Psoas muscle (tissue), 7 donors: ENCODE measurements at regions not wholly inside any gene's neighbourhood (a gene's known extent, or its start where the extent isn't known, plus 50 kb on each side); places are given as distances from the start of the nearest gene placed in this dataset.

ENCODE experiments used
- ATAC-seq, 4 donors: fragments of 200-7000 bp; cut with Tn5 transposase; one replicate each; pipeline ENCODE4 v1.9.1; 2020; ENCODE audit warnings: moderate library complexity in 3 of 4, mild to moderate bottlenecking in 2 of 4
- DNase-seq, 2 donors: peaks; one replicate each; pipeline ENCODE4 v3.0.0-alpha.2; 2020
- H3K27ac ChIP-seq: fragments of 200-600 bp; one replicate; pipeline ENCODE4 v1.8.0; 2022
- H3K27me3 ChIP-seq, 3 donors: fragments of 200-600 bp in 1 of 3; one replicate each; pipeline versions ENCODE4 v1.6.1 to v1.8.0; 2013 to 2022; ENCODE audit warnings: low read length in 2 of 3, mild to moderate bottlenecking in 2 of 3, moderate library complexity in 1 of 3; ENCODE audit not compliant: insufficient read depth in 3 of 3
- H3K36me3 ChIP-seq, 2 donors: fragments of 200-600 bp in 1 of 2; one replicate each; pipeline versions ENCODE4 v1.6.1 to v1.8.0; 2013 to 2022; ENCODE audit warnings: low read depth in 1 of 2, mild to moderate bottlenecking in 1 of 2, moderate library complexity in 1 of 2; ENCODE audit not compliant: insufficient read depth in 1 of 2
- H3K4me1 ChIP-seq: fragments of 200-600 bp; one replicate; pipeline ENCODE4 v1.8.0; 2022
- H3K4me3 ChIP-seq: fragments of 200-600 bp; one replicate; pipeline ENCODE4 v1.8.0; 2022; ENCODE audit warnings: mild to moderate bottlenecking
- H3K9me3 ChIP-seq: fragments of 200-600 bp; one replicate; pipeline ENCODE4 v1.8.0; 2022
- CTCF ChIP-seq: fragments of 200-600 bp; IDR thresholded peaks from one replicate; pipeline ENCODE4 v1.8.0; 2022; ENCODE audit warnings: antibody characterized with exemption
- WGBS, 3 donors: extraction: QIAGEN DNeasy Blood & Tissue Kit; methylation state at CpG; one replicate each; pipeline versions ENCODE4 v1.1.6 to v1.1.7; 2013; 5-methylcytosine and 5-hydroxymethylcytosine counted together
- intact Hi-C, 2 donors: fragments of 100-400 bp; cut with DNase I; formaldehyde crosslinking; loops; one replicate each; pipeline versions ENCODE4 v1.11.0 to v1.14.2; 2022
- donor health status: healthy with polysubstance abuse.
- donor health status: DM: no; HTN: no; CAD: no; lungs with moderate emphysema.
- donor health status: Bipolar disorder and iron deficiency.
- donor health status: healthy.
- donor health status: DM: yes; HTN: yes; CAD: no.
- donor health status: DM: no; HTN: no; CAD: no.
- donor health status: DM: yes; HTN: yes; CAD: no.

- intact Hi-C loops = no loop called here
- H3K4me3 ChIP-seq = no peak overlapping the region
- no peaks in the 10 kb centered on the region for H3K9me3 ChIP-seq
- ATAC-seq = no peak
- H3K27ac ChIP-seq = no peak overlapping the region
- H3K36me3 ChIP-seq = no peaks in the 10 kb centered on the region
- H3K27me3 ChIP-seq = no peaks in the 10 kb centered on the region
- 35 to 40% (median 39%) methylated on average over 3 of the region's 3 CpGs for WGBS, 3 donors
- TF ChIP-seq CTCF = no peak
- no peaks in the 10 kb centered on the region for H3K4me1 ChIP-seq
- DNase-seq = no peak
Measured at GRCh38 chr14:83757916-83758315, 1772.0 kb upstream of the FLRT2 start.

- no peak for TF ChIP-seq CTCF
- DNase-seq (no peak), ATAC-seq (no peak)
- 89 to 91% (median 89%) methylated on average over 8 of the region's 8 CpGs for WGBS, 3 donors
- intact Hi-C loops = no loop called here
- Histone ChIP-seq H3K27ac (no peak overlapping the region), H3K4me1 (no peaks in the 10 kb centered on the region), H3K27me3 (no peaks in the 10 kb centered on the region), H3K4me3 (no peak overlapping the region), H3K9me3 (no peaks in the 10 kb centered on the region), H3K36me3 (no peaks in the 10 kb centered on the region)
Measured at GRCh38 chr14:83764656-83765599, 1765.0 kb upstream of the FLRT2 start.

- 95 to 100% (median 97%) methylated on average over 1 of the region's 1 CpG for WGBS, 3 donors
- DNase-seq = no peak
- Histone ChIP-seq H3K27ac (no peak overlapping the region), H3K36me3 (no peaks in the 10 kb centered on the region), H3K27me3 (no peaks in the 10 kb centered on the region), H3K4me3 (no peak overlapping the region), H3K4me1 (no peaks in the 10 kb centered on the region), H3K9me3 (no peaks in the 10 kb centered on the region)
- ATAC-seq = no peak
- no peak for TF ChIP-seq CTCF
- intact Hi-C loops = no loop called here
Measured at GRCh38 chr14:83777516-83777915, 1752.4 kb upstream of the FLRT2 start.

- intact Hi-C loops = no loop called here
- Histone ChIP-seq H3K27me3 (no peaks in the 10 kb centered on the region), H3K4me1 (no peaks in the 10 kb centered on the region), H3K9me3 (no peaks in the 10 kb centered on the region), H3K4me3 (no peak overlapping the region), H3K36me3 (no peaks in the 10 kb centered on the region), H3K27ac (no peak overlapping the region)
- no peak for TF ChIP-seq CTCF
- DNase-seq = no peak
- ATAC-seq = no peak
- 37 to 55% (median 44%) methylated on average over 2 of the region's 2 CpGs for WGBS, 3 donors
Measured at GRCh38 chr14:83779266-83779665, 1750.7 kb upstream of the FLRT2 start.
